ENCODE measurements at regions not wholly inside any gene's neighbourhood (a gene's known extent, or its start where the extent isn't known, plus 50 kb on each side); places are given as distances from the start of the nearest gene placed in this dataset.

- no peaks in the 10 kb centered on the region for H3K79me2 ChIP-seq (ENCODE audit: control insufficient read depth in 1 of 2, insufficient read depth in 2 of 2, low read length in 2 of 2)
- no peak overlapping the region for H3K9ac ChIP-seq (replicated peaks in 1 of 4; ENCODE audit: extremely low read depth in 1 of 4, low read depth in 3 of 4, low read length in 3 of 4)
- H3K79me1 ChIP-seq (ENCODE audit: low read depth, low read length) = no peaks in the 10 kb centered on the region
- H3K4me1 ChIP-seq (replicated peaks in 1 of 4; ENCODE audit: control insufficient read depth in 3 of 4, insufficient read depth in 4 of 4, low read length in 3 of 4) = no peaks in the 10 kb centered on the region
- no peak for TF ChIP-seq SIRT6 (IDR thresholded peaks at IDR 0.05; ENCODE audit: low read length)
- no peak for TF ChIP-seq TCF12 (IDR thresholded peaks at IDR 0.05; ENCODE audit: low read depth, low read length)
- H2BK15ac ChIP-seq (ENCODE audit: low read length) = no peak overlapping the region
- H3K4ac ChIP-seq (replicated peaks; ENCODE audit: insufficient read length, low read depth, low read length) = no peak overlapping the region
- H3K27me3 ChIP-seq (replicated peaks in 1 of 4; ENCODE audit: control insufficient read depth in 3 of 4, extremely low read depth in 1 of 4, insufficient read depth in 3 of 4, low read length in 3 of 4) = no peaks in the 10 kb centered on the region; a peak in 1 of 7 replicates
- FAIRE-seq (no peak), DNase-seq (ENCODE audit: low read depth in 1 of 2, low spot score in 2 of 2) (no peak)
- H3K4me2 ChIP-seq (ENCODE audit: insufficient read depth in 1 of 2, low read depth in 2 of 2, low read length in 2 of 2) = no peak overlapping the region
- H2BK5ac ChIP-seq (ENCODE audit: low read depth, low read length) = no peak overlapping the region; the same call in 1 of the 2 replicates
- H3K27ac ChIP-seq (ENCODE audit: low read depth, low read length) = no peak overlapping the region
- H3K56ac ChIP-seq (replicated peaks; ENCODE audit: insufficient read length, low read depth, low read length) = no peak overlapping the region
- H2BK12ac ChIP-seq (ENCODE audit: low read depth, low read length) = no peak overlapping the region
- no peak overlapping the region for H2AFZ ChIP-seq (ENCODE audit: low read length)
- H3K14ac ChIP-seq (ENCODE audit: insufficient read length) = no peak overlapping the region
- H2BK20ac ChIP-seq (ENCODE audit: low read length) = no peak overlapping the region
- POLR2A ChIA-PET (ENCODE audit: partially characterized antibody) = interaction anchor here (1.5 kb wide), 1 partner anchor 21 kb away, joined by 3 read pairs; no protein-coding TSS in a partner anchor
- no peak overlapping the region for H2BK120ac ChIP-seq (replicated peaks; ENCODE audit: low read depth, low read length)
- WGBS, 2 experiments (ENCODE audit: extremely low coverage in 1 of 2, insufficient coverage in 1 of 2, insufficient read length in 1 of 2, insufficient replicate concordance in 2 of 2, low coverage in 1 of 2, low lambda C conversion rate in 2 of 2, missing lambda C conversion rate in 1 of 2) = 87% methylated on average over 5 of the region's 5 CpGs; no CpG with 5 or more reads in 1 of the 2 experiments
- CTCF ChIA-PET (ENCODE audit: partially characterized antibody) = interaction anchor here (1.5 to 2.6 kb wide), 2 partner anchors 32 to 54 kb away, joined by 3 to 7 read pairs; no protein-coding TSS in a partner anchor
- no peak overlapping the region for H2AK5ac ChIP-seq (ENCODE audit: low read depth, low read length)
- H3K23ac ChIP-seq (ENCODE audit: insufficient read length) = no peak overlapping the region
- H3K4me3 ChIP-seq (ENCODE audit: extremely low read depth in 1 of 4, insufficient read depth in 2 of 4, low read depth in 3 of 4, low read length in 4 of 4) = no peak overlapping the region
- no peak overlapping the region for H4K91ac ChIP-seq (replicated peaks; ENCODE audit: insufficient read length, low read length)
- H4K8ac ChIP-seq (ENCODE audit: extremely low read depth, insufficient read depth, low read length) = no peak overlapping the region; the same call in 1 of the 2 replicates
- no peak overlapping the region for H3K18ac ChIP-seq (ENCODE audit: extremely low read depth, low read length)
- H3K23me2 ChIP-seq (ENCODE audit: low read depth, low read length) = no peaks in the 10 kb centered on the region
- no peaks in the 10 kb centered on the region for H3K36me3 ChIP-seq (ENCODE audit: control insufficient read depth in 2 of 4, insufficient read depth in 4 of 4, low read length in 3 of 4)
- peaks cover 5% of the 10 kb centered on the region in 2 experiments; a peak in 2 of 4 replicates for H3K9me3 ChIP-seq (ENCODE audit: insufficient read depth in 2 of 2, low read depth in 1 of 2, low read length in 1 of 2)
- no peaks in the 10 kb centered on the region for H4K20me1 ChIP-seq (replicated peaks in 1 of 2; ENCODE audit: control insufficient read depth in 1 of 2, insufficient read depth in 2 of 2, low read length in 2 of 2)
- no peak overlapping the region for H4K5ac ChIP-seq (ENCODE audit: insufficient read length, low read depth, low read length)
These were observed 59.8 kb downstream of the INHBB start for GRCh38 chr2:120405759-120406099.
